ENCODE measurements at regions not wholly inside any gene's neighbourhood (a gene's known extent, or its start where the extent isn't known, plus 50 kb on each side); places are given as distances from the start of the nearest gene placed in this dataset.
A peak's percentile ranks its signal among the peaks of the same experiment; 100 is the strongest.

DNA sequence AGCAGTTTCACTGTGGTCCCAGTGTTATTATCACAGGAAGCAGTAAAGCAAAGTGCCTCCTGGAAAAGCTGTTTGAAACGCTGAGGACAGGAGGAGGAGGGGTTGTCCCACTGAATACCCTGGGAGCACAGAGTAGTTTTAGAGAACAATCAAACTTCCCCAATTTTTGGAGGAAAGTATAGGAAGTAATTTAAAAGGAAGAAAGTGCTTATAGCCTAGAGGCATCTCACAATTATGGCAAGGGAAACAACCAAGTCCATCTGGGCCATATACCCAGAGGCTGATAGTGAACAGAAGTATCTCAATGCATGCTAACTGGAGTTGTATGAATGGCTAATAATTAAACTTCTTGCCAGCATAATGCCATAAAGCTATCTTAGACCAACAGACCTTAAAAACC lies 137.2 kb upstream of the EPHA6 start:
- Mint-ChIP-seq H3K4me1 (ENCODE audit: low read depth) (no peaks in the 10 kb centered on the region), H3K9me3 (ENCODE audit: low read depth) (peaks cover 13% of the 10 kb centered on the region), H3K4me3 (ENCODE audit: unreplicated experiment) (no peak overlapping the region), H3K36me3 (ENCODE audit: low read depth) (peaks cover 1% of the 10 kb centered on the region), H3K27ac (ENCODE audit: unreplicated experiment) (no peak overlapping the region), H3K27me3 (ENCODE audit: low read depth) (no peaks in the 10 kb centered on the region)
- DNase-seq (ENCODE audit: low spot score): no peak
- TF ChIP-seq, protein P1, sequence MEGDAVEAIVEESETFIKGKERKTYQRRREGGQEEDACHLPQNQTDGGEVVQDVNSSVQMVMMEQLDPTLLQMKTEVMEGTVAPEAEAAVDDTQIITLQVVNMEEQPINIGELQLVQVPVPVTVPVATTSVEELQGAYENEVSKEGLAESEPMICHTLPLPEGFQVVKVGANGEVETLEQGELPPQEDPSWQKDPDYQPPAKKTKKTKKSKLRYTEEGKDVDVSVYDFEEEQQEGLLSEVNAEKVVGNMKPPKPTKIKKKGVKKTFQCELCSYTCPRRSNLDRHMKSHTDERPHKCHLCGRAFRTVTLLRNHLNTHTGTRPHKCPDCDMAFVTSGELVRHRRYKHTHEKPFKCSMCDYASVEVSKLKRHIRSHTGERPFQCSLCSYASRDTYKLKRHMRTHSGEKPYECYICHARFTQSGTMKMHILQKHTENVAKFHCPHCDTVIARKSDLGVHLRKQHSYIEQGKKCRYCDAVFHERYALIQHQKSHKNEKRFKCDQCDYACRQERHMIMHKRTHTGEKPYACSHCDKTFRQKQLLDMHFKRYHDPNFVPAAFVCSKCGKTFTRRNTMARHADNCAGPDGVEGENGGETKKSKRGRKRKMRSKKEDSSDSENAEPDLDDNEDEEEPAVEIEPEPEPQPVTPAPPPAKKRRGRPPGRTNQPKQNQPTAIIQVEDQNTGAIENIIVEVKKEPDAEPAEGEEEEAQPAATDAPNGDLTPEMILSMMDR (IDR thresholded peaks at IDR 0.05): no peak

GRCh38 chr3:96678325-96678724 lies 136.1 kb upstream of the EPHA6 start:
- TF ChIP-seq, protein P1 (IDR thresholded peaks at IDR 0.05): no peak
- H3K4me3 Mint-ChIP-seq (ENCODE audit: unreplicated experiment): no peak overlapping the region
- no peaks in the 10 kb centered on the region for H3K27me3 Mint-ChIP-seq (ENCODE audit: low read depth)
- DNase-seq (ENCODE audit: low spot score): no peak
- no peak overlapping the region for H3K27ac Mint-ChIP-seq (ENCODE audit: unreplicated experiment)
- peaks cover 16% of the 10 kb centered on the region for H3K9me3 Mint-ChIP-seq (ENCODE audit: low read depth)
- H3K36me3 Mint-ChIP-seq (ENCODE audit: low read depth): peaks cover 1% of the 10 kb centered on the region
- no peaks in the 10 kb centered on the region for H3K4me1 Mint-ChIP-seq (ENCODE audit: low read depth)

- H3K27me3 Mint-ChIP-seq (ENCODE audit: low read depth): no peaks in the 10 kb centered on the region
- H3K27ac Mint-ChIP-seq (ENCODE audit: unreplicated experiment): no peak overlapping the region
- peaks cover 3% of the 10 kb centered on the region for H3K4me1 Mint-ChIP-seq (ENCODE audit: low read depth)
- TF ChIP-seq, protein P1 (IDR thresholded peaks at IDR 0.05): peak; percentile 70
- peaks cover 17% of the 10 kb centered on the region for H3K9me3 Mint-ChIP-seq (ENCODE audit: low read depth)
- no peak overlapping the region for H3K4me3 Mint-ChIP-seq (ENCODE audit: unreplicated experiment)
- H3K36me3 Mint-ChIP-seq (ENCODE audit: low read depth): no peaks in the 10 kb centered on the region
- DNase-seq (ENCODE audit: low spot score): no peak
These were observed 113.8 kb upstream of the EPHA6 start for GRCh38 chr3:96700322-96701315.

DNA sequence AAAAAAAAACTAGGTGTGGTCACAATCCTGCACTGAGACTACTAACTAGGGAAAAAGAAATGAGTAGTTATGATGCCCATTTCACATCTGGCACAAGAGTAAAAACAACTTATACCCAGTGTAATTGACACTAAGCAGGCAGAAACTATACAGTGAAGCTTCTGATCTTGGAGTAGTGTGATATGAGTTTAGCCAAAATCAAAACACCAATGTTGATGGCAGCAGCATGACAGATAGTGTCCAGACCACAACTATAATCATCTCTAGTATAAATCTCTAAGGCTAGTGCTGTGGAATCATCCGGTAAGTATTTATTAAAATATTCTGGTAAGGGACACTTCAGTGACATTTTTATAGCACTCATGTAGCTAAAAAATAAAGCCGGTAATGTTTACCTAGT lies 108.5 kb upstream of the EPHA6 start:
- TF ChIP-seq, protein P1 (IDR thresholded peaks at IDR 0.05): no peak
- Mint-ChIP-seq H3K27ac (ENCODE audit: unreplicated experiment) (no peak overlapping the region), H3K9me3 (ENCODE audit: low read depth) (peaks cover 4% of the 10 kb centered on the region), H3K4me3 (ENCODE audit: unreplicated experiment) (no peak overlapping the region), H3K27me3 (ENCODE audit: low read depth) (no peaks in the 10 kb centered on the region), H3K4me1 (ENCODE audit: low read depth) (peaks cover 3% of the 10 kb centered on the region), H3K36me3 (ENCODE audit: low read depth) (no peaks in the 10 kb centered on the region)
- no peak for DNase-seq (ENCODE audit: low spot score)

GRCh38 chr3:96706509-96706908 lies 107.9 kb upstream of the EPHA6 start:
- Mint-ChIP-seq H3K4me3 (ENCODE audit: unreplicated experiment) (no peak overlapping the region), H3K9me3 (ENCODE audit: low read depth) (peaks cover 4% of the 10 kb centered on the region), H3K36me3 (ENCODE audit: low read depth) (no peaks in the 10 kb centered on the region), H3K27me3 (ENCODE audit: low read depth) (no peaks in the 10 kb centered on the region), H3K4me1 (ENCODE audit: low read depth) (peaks cover 3% of the 10 kb centered on the region), H3K27ac (ENCODE audit: unreplicated experiment) (no peak overlapping the region)
- DNase-seq (ENCODE audit: low spot score): no peak
- TF ChIP-seq, protein P1 (IDR thresholded peaks at IDR 0.05): no peak

Data from chondrocyte (in vitro differentiated cells).